Ectodermal cell (in vitro differentiated cells): ENCODE measurements at regions not wholly inside any gene's neighbourhood (a gene's known extent, or its start where the extent isn't known, plus 50 kb on each side); places are given as distances from the start of the nearest gene placed in this dataset.

Source experiments
- H3K27ac ChIP-seq: 2 replicates; pipeline ENCODE4 v1.7.0; 2013; ENCODE audit warnings: mild to moderate bottlenecking, low read depth, low read length; ENCODE audit not compliant: insufficient read depth, poor library complexity, severe bottlenecking
- H3K27me3 ChIP-seq: 2 replicates; pipeline ENCODE4 v1.7.0; 2013; ENCODE audit warnings: mild to moderate bottlenecking, low read length; ENCODE audit not compliant: insufficient read depth, control insufficient read depth, poor library complexity, severe bottlenecking
- H3K36me3 ChIP-seq: one replicate; pipeline ENCODE4 v1.7.0; 2013; ENCODE audit warnings: low read length; ENCODE audit not compliant: control insufficient read depth, insufficient read depth
- H3K4me1 ChIP-seq: one replicate; pipeline ENCODE4 v1.7.0; 2013; ENCODE audit warnings: low read length; ENCODE audit not compliant: control insufficient read depth, insufficient read depth
- H3K4me3 ChIP-seq: 2 replicates; pipeline ENCODE4 v1.7.0; 2013; ENCODE audit warnings: low read depth, low read length, control low read depth; ENCODE audit not compliant: insufficient read depth
- H3K9me3 ChIP-seq: 2 replicates; pipeline ENCODE4 v1.7.0; 2013; ENCODE audit warnings: mild to moderate bottlenecking, low read length, moderate library complexity; ENCODE audit not compliant: control insufficient read depth
- WGBS, 2 experiments: methylation state at CpG; one replicate each; pipeline ENCODE4 v1.1.7; 2013; ENCODE audit warnings: missing lambda C conversion rate in 2 of 2; 5-methylcytosine and 5-hydroxymethylcytosine counted together

DNA sequence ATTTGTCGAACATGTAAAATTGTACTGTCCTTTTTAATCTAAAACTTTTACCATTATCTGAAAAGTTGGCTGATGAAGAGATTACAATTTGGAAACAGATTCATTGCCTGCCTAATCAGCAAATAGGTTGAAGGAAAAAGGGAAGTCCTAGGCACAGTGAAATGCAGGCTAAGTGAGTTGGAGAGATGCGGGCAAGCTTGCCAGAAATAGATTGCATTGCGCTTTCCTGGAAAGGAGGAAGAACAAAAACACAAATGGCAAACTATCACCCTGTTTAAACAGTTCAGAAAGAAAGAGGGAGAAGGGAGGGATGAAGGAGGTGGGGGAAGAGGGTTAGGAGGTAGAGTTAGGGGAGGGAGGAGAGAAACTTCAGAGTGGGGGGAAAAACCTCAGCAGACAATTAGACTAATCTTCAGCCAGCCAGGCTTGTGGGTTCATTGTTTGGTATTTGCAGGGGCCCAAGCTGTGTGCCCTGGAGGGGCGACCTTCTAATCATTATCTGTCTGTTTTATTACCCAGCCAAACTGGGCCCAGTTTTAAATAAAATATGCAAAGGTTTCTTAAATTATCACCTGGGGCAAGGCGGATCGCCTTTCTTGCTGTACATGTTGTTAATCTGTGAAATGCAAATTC, 465.2 kb downstream of the TFAP2B start:
- peaks cover 6% of the 10 kb centered on the region for H3K4me1 ChIP-seq
- H3K36me3 ChIP-seq, result no peaks in the 10 kb centered on the region
- no peaks in the 10 kb centered on the region for H3K27me3 ChIP-seq
- WGBS, 2 experiments, result 88 to 90% methylated on average over 5 of the region's 6 CpGs
- no peaks in the 10 kb centered on the region for H3K9me3 ChIP-seq
- no peak overlapping the region for H3K27ac ChIP-seq
- H3K4me3 ChIP-seq, result no peak overlapping the region

DNA sequence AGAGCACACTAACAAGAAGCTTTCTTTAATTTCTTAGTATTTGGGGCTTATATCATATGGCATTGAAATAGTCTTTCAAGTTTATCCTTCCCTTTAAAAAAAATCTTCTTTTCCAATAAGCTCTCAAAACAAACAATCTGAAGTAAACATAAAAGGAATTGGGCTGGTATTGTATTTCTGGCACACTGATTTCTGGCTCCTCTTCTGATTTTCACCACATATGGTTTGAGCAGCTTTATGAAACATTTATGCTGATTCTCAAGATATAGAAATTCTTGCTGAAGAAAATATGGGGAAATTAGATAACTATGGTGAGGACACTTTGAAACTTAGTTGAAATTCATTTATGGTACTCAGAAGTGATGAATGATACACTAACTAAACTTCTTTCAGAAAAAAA, 467.2 kb downstream of the TFAP2B start:
- H3K27me3 ChIP-seq, result no peaks in the 10 kb centered on the region
- H3K4me3 ChIP-seq, result no peak overlapping the region
- peaks cover 6% of the 10 kb centered on the region for H3K4me1 ChIP-seq
- H3K27ac ChIP-seq, result no peak overlapping the region
- no peaks in the 10 kb centered on the region for H3K36me3 ChIP-seq
- no peaks in the 10 kb centered on the region for H3K9me3 ChIP-seq

DNA sequence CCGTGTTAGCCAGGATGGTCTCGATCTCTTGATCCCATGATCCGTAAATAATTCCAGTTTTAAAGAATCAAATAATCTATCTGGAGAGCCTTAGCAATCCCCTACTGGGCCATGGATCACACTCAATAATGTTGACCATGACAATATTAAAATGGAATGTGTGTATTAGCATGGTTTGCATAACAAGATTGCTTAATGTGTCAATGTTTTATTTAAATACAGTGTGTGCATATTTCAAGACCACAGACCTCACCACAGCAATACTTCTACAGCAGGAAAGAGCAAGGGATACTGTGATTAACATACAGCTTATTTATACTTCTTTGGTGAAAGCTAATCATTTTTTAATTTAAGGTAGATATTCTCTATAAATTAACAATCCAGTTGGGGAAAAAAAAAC, 470.4 kb downstream of the TFAP2B start:
- Histone ChIP-seq H3K27ac (no peak overlapping the region), H3K4me3 (no peak overlapping the region), H3K27me3 (no peaks in the 10 kb centered on the region), H3K36me3 (no peaks in the 10 kb centered on the region), H3K9me3 (no peaks in the 10 kb centered on the region), H3K4me1 (peaks cover 1% of the 10 kb centered on the region)
- WGBS, 2 experiments, result 98 to 99% methylated on average over 3 of the region's 3 CpGs

DNA sequence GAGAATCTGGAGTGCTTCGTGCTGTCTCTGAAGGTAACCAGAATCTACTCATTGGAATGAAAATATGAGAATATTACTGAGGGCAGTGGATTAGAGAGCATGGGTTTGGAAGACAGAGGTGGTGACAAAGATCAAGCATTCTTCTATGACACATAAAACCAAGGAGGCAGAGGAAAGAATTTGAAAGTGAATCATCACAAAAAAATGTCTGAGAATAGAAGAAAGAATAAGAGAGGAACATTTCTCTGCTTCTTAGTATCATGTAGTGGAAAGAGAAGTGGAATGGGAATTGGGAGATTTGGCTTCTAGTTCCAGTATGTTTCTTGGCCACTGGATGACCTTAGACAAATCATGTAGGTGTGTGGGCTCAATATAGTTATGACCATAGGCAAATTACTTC, 474.0 kb downstream of the TFAP2B start:
- Histone ChIP-seq H3K36me3 (no peaks in the 10 kb centered on the region), H3K4me3 (no peak overlapping the region), H3K27me3 (no peaks in the 10 kb centered on the region), H3K27ac (no peak overlapping the region), H3K9me3 (no peaks in the 10 kb centered on the region), H3K4me1 (no peaks in the 10 kb centered on the region)
- 88 to 90% methylated on average over 1 of the region's 1 CpG for WGBS, 2 experiments

DNA sequence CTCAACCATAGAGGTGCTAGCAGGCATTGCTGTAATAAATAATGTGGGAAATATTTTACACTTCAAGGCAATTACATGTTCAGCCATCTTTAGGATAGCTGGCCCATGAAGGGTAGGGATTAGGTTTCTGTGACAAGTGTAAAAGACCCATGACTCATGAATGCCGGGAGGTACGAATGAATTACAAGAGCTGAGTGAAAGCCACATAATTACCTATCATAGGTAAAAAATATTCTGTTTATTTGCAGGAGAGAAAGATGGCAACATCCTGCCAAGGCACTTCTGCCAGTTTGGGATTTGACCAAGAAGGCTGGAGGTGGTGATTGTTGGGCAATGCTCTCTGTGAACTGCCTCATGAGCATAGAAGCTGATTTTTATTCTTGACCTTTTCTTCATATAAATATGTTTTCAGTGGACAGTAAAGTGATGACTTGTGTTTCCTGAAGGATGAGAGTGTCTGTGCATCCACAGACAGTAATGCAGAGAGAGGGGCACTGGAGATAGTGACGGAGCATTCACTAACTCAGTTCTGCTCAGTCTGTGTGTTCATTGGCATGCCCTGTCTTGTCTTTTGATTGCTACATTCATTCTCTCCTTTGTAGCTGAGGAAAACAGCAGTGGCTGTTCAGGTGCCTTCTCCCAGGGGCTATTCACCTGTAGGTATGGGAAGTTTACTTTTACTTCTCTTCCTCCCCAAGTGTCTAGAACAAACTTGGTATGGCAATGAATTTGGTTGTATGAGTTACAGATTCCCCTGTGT, 481.1 kb downstream of the TFAP2B start:
- WGBS, 2 experiments, result 92 to 95% methylated on average over 1 to 3 of the region's 3 CpGs
- Histone ChIP-seq H3K27me3 (no peaks in the 10 kb centered on the region), H3K4me1 (no peaks in the 10 kb centered on the region), H3K27ac (no peak overlapping the region), H3K4me3 (no peak overlapping the region), H3K9me3 (no peaks in the 10 kb centered on the region), H3K36me3 (no peaks in the 10 kb centered on the region)

DNA sequence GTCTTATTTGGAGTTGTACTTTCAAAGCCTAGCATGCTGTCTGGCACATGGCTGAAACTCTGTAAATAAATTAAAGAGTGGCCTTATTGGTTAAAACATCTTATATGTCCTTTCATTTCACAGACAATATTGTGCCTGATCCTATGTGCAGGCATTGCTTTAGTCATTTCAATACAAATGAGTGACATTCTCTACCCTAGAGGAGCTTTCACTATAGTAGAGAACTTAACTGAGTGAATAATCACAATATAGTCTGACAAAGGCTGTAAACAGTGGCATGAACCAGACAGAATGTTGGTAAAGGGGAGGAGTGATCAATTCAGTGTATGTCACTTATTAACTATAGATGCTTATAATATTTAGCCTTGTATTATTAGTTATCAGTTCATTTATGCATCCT, 481.8 kb downstream of the TFAP2B start:
- Histone ChIP-seq H3K4me1 (no peaks in the 10 kb centered on the region), H3K27ac (no peak overlapping the region), H3K4me3 (no peak overlapping the region), H3K9me3 (no peaks in the 10 kb centered on the region), H3K36me3 (no peaks in the 10 kb centered on the region), H3K27me3 (no peaks in the 10 kb centered on the region)

DNA sequence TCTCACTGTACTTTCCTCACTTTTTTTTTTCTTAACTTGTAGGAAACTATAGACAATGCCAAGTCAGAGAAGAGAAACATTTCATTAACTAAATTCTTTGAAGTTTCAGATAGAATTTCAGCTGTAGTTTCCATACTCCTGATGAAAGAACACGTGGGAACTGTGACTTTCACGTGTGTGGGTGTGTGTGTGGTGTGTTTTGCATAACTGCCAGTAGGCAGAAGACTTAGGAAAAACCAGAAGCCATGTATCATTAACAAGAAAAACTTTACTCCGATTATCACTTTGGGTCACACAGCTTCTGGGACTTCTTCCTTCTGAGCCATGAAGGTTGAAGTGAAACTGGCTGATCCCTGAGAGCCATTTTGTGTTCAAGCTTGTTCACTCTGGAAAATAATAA, 483.3 kb downstream of the TFAP2B start:
- H3K27ac ChIP-seq, result no peak overlapping the region
- WGBS, 2 experiments, result 83 to 94% methylated on average over 1 to 3 of the region's 3 CpGs

DNA sequence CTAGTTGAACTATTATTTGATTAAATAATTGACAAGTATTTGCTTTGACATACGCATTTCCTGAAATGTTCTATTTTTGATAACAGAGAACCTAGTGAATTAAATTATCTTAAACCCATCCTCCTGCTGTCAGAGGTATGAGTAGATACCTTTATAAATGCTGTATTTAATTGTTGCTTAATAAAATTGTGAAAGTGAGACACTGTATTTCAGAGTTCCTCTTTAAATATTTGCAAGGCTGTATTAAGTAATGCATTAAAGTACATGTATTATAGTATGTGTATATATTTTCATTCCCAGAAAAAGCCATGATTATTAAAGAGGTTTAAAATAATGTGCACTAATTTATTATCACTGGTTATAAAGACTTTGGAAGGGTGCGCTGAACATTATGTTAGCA, 483.8 kb downstream of the TFAP2B start:
- Histone ChIP-seq H3K27ac (no peak overlapping the region), H3K27me3 (no peaks in the 10 kb centered on the region), H3K36me3 (no peaks in the 10 kb centered on the region), H3K4me3 (no peak overlapping the region), H3K4me1 (no peaks in the 10 kb centered on the region), H3K9me3 (no peaks in the 10 kb centered on the region)
- WGBS, 2 experiments, result 88% methylated on average over 1 of the region's 2 CpGs; no CpG with 5 or more reads in 1 of the 2 experiments

More for the DNA sequence above, 483.3 kb downstream of the TFAP2B start:
- Histone ChIP-seq H3K27me3 (no peaks in the 10 kb centered on the region), H3K9me3 (no peaks in the 10 kb centered on the region), H3K4me3 (no peak overlapping the region), H3K4me1 (no peaks in the 10 kb centered on the region), H3K36me3 (no peaks in the 10 kb centered on the region)

DNA sequence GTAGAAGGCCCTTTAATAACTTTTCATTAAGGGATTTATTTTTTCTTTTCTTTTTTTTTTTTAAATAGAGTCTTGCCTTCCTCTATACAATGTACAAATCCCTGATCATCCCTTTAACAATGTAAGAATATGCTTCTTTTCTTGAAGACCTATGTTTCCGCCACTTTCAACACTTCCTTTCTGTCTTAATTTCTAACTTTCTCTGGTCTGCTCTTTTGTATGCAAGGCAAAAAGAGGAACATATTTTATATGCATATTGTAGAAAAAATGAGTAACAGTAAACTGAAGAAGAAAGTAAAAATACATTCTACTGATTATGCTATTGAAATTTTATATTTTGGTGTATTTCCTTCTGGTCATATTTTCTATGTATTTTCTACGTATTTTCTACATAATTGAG, 484.7 kb downstream of the TFAP2B start:
- Histone ChIP-seq H3K27ac (no peak overlapping the region), H3K4me1 (no peaks in the 10 kb centered on the region), H3K9me3 (no peaks in the 10 kb centered on the region), H3K36me3 (no peaks in the 10 kb centered on the region), H3K4me3 (no peak overlapping the region), H3K27me3 (no peaks in the 10 kb centered on the region)
- 76 to 100% methylated on average over 1 of the region's 2 CpGs for WGBS, 2 experiments

DNA sequence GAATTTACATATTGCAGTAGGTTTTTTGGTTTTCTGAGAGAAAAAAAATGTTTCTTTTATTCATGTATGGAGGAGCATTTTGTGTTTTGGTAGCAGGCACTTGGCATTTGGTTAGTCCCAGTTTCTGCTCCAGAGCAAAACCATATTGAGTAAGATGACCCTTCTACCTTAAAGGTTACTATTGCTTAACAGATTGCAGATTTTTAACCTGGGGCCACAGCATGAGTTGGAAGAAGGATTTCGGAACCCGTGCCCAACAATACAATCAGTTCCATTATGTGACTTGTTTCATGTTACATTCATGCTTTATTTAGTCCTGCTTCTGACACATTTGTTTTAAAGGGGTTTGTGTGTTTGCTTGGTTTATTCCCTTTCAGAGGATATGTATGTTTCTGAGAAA, 496.3 kb downstream of the TFAP2B start:
- Histone ChIP-seq H3K4me1 (no peaks in the 10 kb centered on the region), H3K27me3 (no peaks in the 10 kb centered on the region), H3K4me3 (no peak overlapping the region), H3K9me3 (no peaks in the 10 kb centered on the region), H3K27ac (no peak overlapping the region), H3K36me3 (no peaks in the 10 kb centered on the region)
- 80 to 96% methylated on average over 2 of the region's 2 CpGs for WGBS, 2 experiments
